DMS153 treated with DMSO at 0.1 percent for 48 hours (cell line): ENCODE measurements at regions not wholly inside any gene's neighbourhood (a gene's known extent, or its start where the extent isn't known, plus 50 kb on each side); places are given as distances from the start of the nearest gene placed in this dataset.

Experiments used
- DNase-seq: peaks from one replicate; lab custom pipeline; 2025; ENCODE audit not compliant: unreplicated experiment; lab: John Stamatoyannopoulos, UW

GRCh38 chr4:54493862-54494261 lies 163.9 kb upstream of the KIT start:
- DNase-seq, result no peak

- DNase-seq, result no peak
These were observed 162.7 kb upstream of the KIT start for GRCh38 chr4:54495091-54495490.

GRCh38 chr4:54495641-54496040 lies 162.1 kb upstream of the KIT start:
- DNase-seq, result no peak

- DNase-seq, result no peak
These were observed 161.3 kb upstream of the KIT start for GRCh38 chr4:54496412-54496811.

- DNase-seq, result no peak
These were observed 159.8 kb upstream of the KIT start for GRCh38 chr4:54497947-54498346.

GRCh38 chr4:54498661-54499111 lies 159.1 kb upstream of the KIT start:
- DNase-seq, result no peak

GRCh38 chr4:54499308-54500074 lies 158.3 kb upstream of the KIT start:
- DNase-seq, result no peak

GRCh38 chr4:54505362-54505761 lies 152.4 kb upstream of the KIT start:
- DNase-seq, result no peak

- no peak for DNase-seq
These were observed 151.8 kb upstream of the KIT start for GRCh38 chr4:54505996-54506395.

GRCh38 chr4:54509057-54509456 lies 148.7 kb upstream of the KIT start:
- DNase-seq, result no peak

- no peak for DNase-seq
These were observed 144.6 kb upstream of the KIT start for GRCh38 chr4:54513204-54513603.

GRCh38 chr4:54513741-54514140 lies 144.0 kb upstream of the KIT start:
- no peak for DNase-seq

GRCh38 chr4:54516556-54517215 lies 141.1 kb upstream of the KIT start:
- no peak for DNase-seq

- DNase-seq, result no peak
These were observed 139.8 kb upstream of the KIT start for GRCh38 chr4:54517781-54518444.

- DNase-seq, result no peak
These were observed 132.2 kb upstream of the KIT start for GRCh38 chr4:54525602-54526001.

GRCh38 chr4:54526560-54526959 lies 131.2 kb upstream of the KIT start:
- DNase-seq, result no peak

- no peak for DNase-seq
These were observed 130.2 kb upstream of the KIT start for GRCh38 chr4:54527532-54527931.

- DNase-seq, result no peak
These were observed 118.2 kb upstream of the KIT start for GRCh38 chr4:54539500-54540029.

- DNase-seq, result no peak
These were observed 116.8 kb upstream of the KIT start for GRCh38 chr4:54540931-54541330.

- no peak for DNase-seq
These were observed 116.2 kb upstream of the KIT start for GRCh38 chr4:54541426-54542118.

- no peak for DNase-seq
These were observed 115.7 kb upstream of the KIT start for GRCh38 chr4:54542119-54542438.
